Prostate gland (tissue), 2 donors: ENCODE measurements at regions not wholly inside any gene's neighbourhood (a gene's known extent, or its start where the extent isn't known, plus 50 kb on each side); places are given as distances from the start of the nearest gene placed in this dataset.

Source experiments
- DNase-seq: peaks from one replicate; pipeline ENCODE4 v3.0.0-alpha.2; 2019; ENCODE audit warnings: low spot score
- H3K27ac ChIP-seq, 2 donors: fragments of 200-600 bp; sonication (generic); 2 replicates each; pipeline ENCODE4 v1.5.1; 2017 to 2019
- H3K27me3 ChIP-seq: fragments of 200-600 bp; sonication (generic); replicated peaks from 2 replicates; pipeline ENCODE4 v1.5.1; 2019; ENCODE audit not compliant: insufficient read depth
- H3K36me3 ChIP-seq, 2 donors: fragments of 200-600 bp; sonication (generic); 1 replicate in 1 of 2; 2 replicates in 1 of 2; pipeline versions ENCODE4 v1.5.1 to v1.8.1; 2017 to 2019
- H3K4me1 ChIP-seq: fragments of 200-600 bp; sonication (generic); replicated peaks from 2 replicates; pipeline ENCODE4 v1.5.1; 2019
- H3K4me3 ChIP-seq, 2 donors: fragments of 200-600 bp; sonication (generic); 2 replicates each; pipeline ENCODE4 v1.5.1; 2017 to 2019
- H3K9me3 ChIP-seq: fragments of 200-600 bp; sonication (generic); 2 replicates; pipeline ENCODE4 v1.5.1; 2017
- CTCF ChIP-seq, 4 experiments: fragments of 200-600 bp in 2 of 4; fragments of 450-650 bp in 2 of 4; sonication (generic) in 2 of 4; IDR thresholded peaks; 1 replicate in 3 of 4; 2 replicates in 1 of 4; pipeline ENCODE4 v1.5.1; 2016 to 2019; ENCODE audit warnings: antibody characterized with exemption in 4 of 4, mild to moderate bottlenecking in 2 of 4, moderate library complexity in 2 of 4
- POLR2A ChIP-seq: fragments of 450-650 bp; IDR thresholded peaks from one replicate; pipeline ENCODE4 v1.6.1; 2016; ENCODE audit warnings: antibody characterized with exemption, mild to moderate bottlenecking
- POLR2AphosphoS5 ChIP-seq: sonication (generic); formaldehyde crosslinking; IDR thresholded peaks from one replicate; pipeline ENCODE4 v1.6.1; 2017; ENCODE audit warnings: antibody characterized with exemption
- WGBS: methylation state at CpG from one replicate; pipeline ENCODE4 v1.1.5; 2018; 5-methylcytosine and 5-hydroxymethylcytosine counted together
- intact Hi-C: fragments of 100-400 bp; cut with DNase I; formaldehyde crosslinking; loops from one replicate; pipeline ENCODE4 v1.14.2; 2022

- Histone ChIP-seq H3K36me3 (no peaks in the 10 kb centered on the region), H3K4me1 (no peaks in the 10 kb centered on the region), H3K9me3 (no peaks in the 10 kb centered on the region), H3K27me3 (no peaks in the 10 kb centered on the region), H3K27ac (no peak overlapping the region), H3K4me3 (no peak overlapping the region)
- DNase-seq, result no peak
- intact Hi-C loops, result loop anchor here (5.0 kb wide), 1 partner anchor 158 kb away; no protein-coding TSS in a partner anchor
- 89% methylated on average over 5 of the region's 5 CpGs for WGBS
- TF ChIP-seq POLR2A (no peak), CTCF (IDR thresholded peaks at IDR 0.05) (no peak), POLR2AphosphoS5 (no peak)
These were observed 86.8 kb upstream of the CACNA2D1 start for GRCh38 chr7:82530361-82530760.

GRCh38 chr7:82528577-82529310 is 85.2 kb upstream of the CACNA2D1 start:
- Histone ChIP-seq H3K36me3 (no peaks in the 10 kb centered on the region), H3K27me3 (no peaks in the 10 kb centered on the region), H3K27ac (no peak overlapping the region), H3K4me3 (no peak overlapping the region), H3K9me3 (no peaks in the 10 kb centered on the region), H3K4me1 (no peaks in the 10 kb centered on the region)
- intact Hi-C loops, result no loop called here
- no peak for DNase-seq
- TF ChIP-seq CTCF (IDR thresholded peaks at IDR 0.05), result no peak
- no peak for TF ChIP-seq POLR2A
- no peak for TF ChIP-seq POLR2AphosphoS5
- 85% methylated on average over 3 of the region's 3 CpGs for WGBS

GRCh38 chr7:82527851-82528250 is 84.3 kb upstream of the CACNA2D1 start:
- Histone ChIP-seq H3K4me1 (no peaks in the 10 kb centered on the region), H3K27me3 (no peaks in the 10 kb centered on the region), H3K9me3 (no peaks in the 10 kb centered on the region), H3K36me3 (no peaks in the 10 kb centered on the region), H3K4me3 (no peak overlapping the region), H3K27ac (no peak overlapping the region)
- DNase-seq, result no peak
- 78% methylated on average over 1 of the region's 1 CpG for whole genome bisulfite sequencing
- intact Hi-C loops, result no loop called here
- TF ChIP-seq POLR2AphosphoS5 (no peak), POLR2A (no peak), CTCF (IDR thresholded peaks at IDR 0.05) (no peak)

GRCh38 chr7:82521906-82522445 is 78.4 kb upstream of the CACNA2D1 start:
- 41% methylated on average over 2 of the region's 2 CpGs for WGBS
- no peak overlapping the region for H3K27ac ChIP-seq
- H3K4me1 ChIP-seq, result no peaks in the 10 kb centered on the region
- H3K36me3 ChIP-seq, result no peaks in the 10 kb centered on the region
- intact Hi-C loops, result no loop called here
- no peaks in the 10 kb centered on the region for H3K9me3 ChIP-seq
- H3K27me3 ChIP-seq, result no peaks in the 10 kb centered on the region
- H3K4me3 ChIP-seq, result no peak overlapping the region
- TF ChIP-seq POLR2AphosphoS5 (no peak), POLR2A (no peak), CTCF (IDR thresholded peaks at IDR 0.05) (no peak)
- DNase-seq, result no peak

GRCh38 chr7:82517050-82517449 is 73.5 kb upstream of the CACNA2D1 start:
- no peaks in the 10 kb centered on the region for H3K9me3 ChIP-seq
- intact Hi-C loops, result no loop called here
- H3K27ac ChIP-seq, result no peak overlapping the region
- no peak overlapping the region for H3K4me3 ChIP-seq
- WGBS, result 66% methylated on average over 2 of the region's 2 CpGs
- no peak for TF ChIP-seq POLR2AphosphoS5
- H3K36me3 ChIP-seq, result no peaks in the 10 kb centered on the region
- no peaks in the 10 kb centered on the region for H3K27me3 ChIP-seq
- no peak for DNase-seq
- H3K4me1 ChIP-seq, result no peaks in the 10 kb centered on the region
